Immature natural killer cell (primary cell): ENCODE measurements at regions not wholly inside any gene's neighbourhood (a gene's known extent, or its start where the extent isn't known, plus 50 kb on each side); places are given as distances from the start of the nearest gene placed in this dataset.

ENCODE experiments used
- DNase-seq, 3 donors: peaks; one replicate each; pipeline ENCODE4 v3.0.0; 2022; ENCODE audit warnings: mixed read lengths in 1 of 3
- H3K27ac Mint-ChIP-seq, 6 donors: one replicate each; pipeline ENCODE4 v1.8.0; 2020; ENCODE audit warnings: mixed read lengths in 6 of 6, mild to moderate bottlenecking in 5 of 6, inconsistent platforms in 4 of 6, moderate library complexity in 3 of 6
- H3K27me3 Mint-ChIP-seq, 3 donors: one replicate each; pipeline ENCODE4 v1.8.0; 2020 to 2021; ENCODE audit warnings: low read depth in 3 of 3, mild to moderate bottlenecking in 3 of 3, mixed read lengths in 3 of 3, moderate library complexity in 3 of 3, inconsistent platforms in 1 of 3
- H3K36me3 Mint-ChIP-seq, 3 donors: one replicate each; pipeline ENCODE4 v1.8.0; 2020; ENCODE audit warnings: mixed read lengths in 3 of 3, inconsistent platforms in 2 of 3, mild to moderate bottlenecking in 2 of 3
- H3K4me1 Mint-ChIP-seq, 2 donors: one replicate each; pipeline ENCODE4 v1.8.0; 2020; ENCODE audit warnings: inconsistent platforms in 2 of 2, mild to moderate bottlenecking in 2 of 2, mixed read lengths in 2 of 2, moderate library complexity in 1 of 2
- H3K4me3 Mint-ChIP-seq, 5 donors: one replicate each; pipeline ENCODE4 v1.8.0; 2020; ENCODE audit warnings: mild to moderate bottlenecking in 5 of 5, mixed read lengths in 5 of 5, inconsistent platforms in 3 of 5, moderate library complexity in 3 of 5
- H3K9me3 Mint-ChIP-seq, 6 donors: one replicate each; pipeline ENCODE4 v1.8.0; 2020; ENCODE audit warnings: mild to moderate bottlenecking in 6 of 6, mixed read lengths in 6 of 6, inconsistent platforms in 4 of 6, moderate library complexity in 3 of 6

DNA sequence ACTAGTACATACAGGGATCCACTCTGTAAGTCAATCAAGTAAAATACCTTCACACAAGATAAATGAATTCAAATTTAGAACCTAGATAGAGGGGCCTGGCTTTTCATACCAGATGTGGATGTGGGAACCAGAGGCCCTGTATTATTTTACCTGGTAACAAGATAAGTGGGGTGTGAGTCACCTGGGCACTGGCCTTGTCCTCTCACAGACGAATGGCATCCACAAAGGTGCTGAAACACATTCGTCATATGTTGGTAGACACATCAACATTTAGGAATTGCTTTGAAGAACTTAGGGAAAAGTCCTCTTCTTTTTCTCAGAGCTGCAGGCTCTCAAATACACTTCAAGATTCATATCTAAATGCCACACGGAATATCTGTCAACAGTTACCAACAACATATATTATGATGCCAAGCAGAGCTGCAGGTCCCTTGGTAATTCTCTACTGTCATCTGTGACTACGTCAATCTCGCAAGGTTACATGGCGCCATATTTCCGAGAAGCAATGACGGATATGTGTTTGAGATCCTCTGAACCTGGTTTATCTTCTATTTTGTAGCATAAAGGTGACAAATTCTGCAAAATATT, 618.6 kb downstream of the EPM2A start:
- H3K27ac Mint-ChIP-seq = no peak overlapping the region
- H3K36me3 Mint-ChIP-seq = no peaks in the 10 kb centered on the region
- peaks cover 0 to 5% (median 5%) of the 10 kb centered on the region in 3 donors for H3K27me3 Mint-ChIP-seq
- no peak overlapping the region for H3K4me3 Mint-ChIP-seq
- H3K9me3 Mint-ChIP-seq = no peaks in the 10 kb centered on the region
- no peak for DNase-seq
- H3K4me1 Mint-ChIP-seq = no peaks in the 10 kb centered on the region

DNA sequence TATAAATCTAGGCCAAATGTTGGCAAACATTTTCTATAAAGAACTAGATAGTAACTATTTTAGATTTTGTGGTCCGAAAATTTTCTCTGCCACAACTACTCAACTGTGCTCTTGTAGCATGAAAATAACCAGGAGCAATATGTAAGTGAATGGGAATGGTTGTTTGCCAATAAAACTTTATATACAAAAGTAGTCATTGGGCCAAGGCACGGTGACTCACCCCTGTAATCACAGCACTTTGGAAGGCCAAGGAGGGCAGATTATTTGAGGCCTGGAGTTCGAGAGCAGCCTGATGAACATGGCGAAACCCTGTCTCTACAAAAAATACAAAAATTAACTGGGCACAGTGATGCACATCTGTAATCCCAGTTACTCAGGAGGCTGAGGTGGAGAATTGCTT, 617.1 kb downstream of the EPM2A start:
- Mint-ChIP-seq H3K9me3 (peaks cover 0 to 3% (median 0%) of the 10 kb centered on the region in 6 donors), H3K36me3 (no peaks in the 10 kb centered on the region), H3K4me1 (no peaks in the 10 kb centered on the region), H3K4me3 (no peak overlapping the region), H3K27ac (no peak overlapping the region), H3K27me3 (peaks cover 0 to 5% (median 3%) of the 10 kb centered on the region in 3 donors)
- no peak for DNase-seq

DNA sequence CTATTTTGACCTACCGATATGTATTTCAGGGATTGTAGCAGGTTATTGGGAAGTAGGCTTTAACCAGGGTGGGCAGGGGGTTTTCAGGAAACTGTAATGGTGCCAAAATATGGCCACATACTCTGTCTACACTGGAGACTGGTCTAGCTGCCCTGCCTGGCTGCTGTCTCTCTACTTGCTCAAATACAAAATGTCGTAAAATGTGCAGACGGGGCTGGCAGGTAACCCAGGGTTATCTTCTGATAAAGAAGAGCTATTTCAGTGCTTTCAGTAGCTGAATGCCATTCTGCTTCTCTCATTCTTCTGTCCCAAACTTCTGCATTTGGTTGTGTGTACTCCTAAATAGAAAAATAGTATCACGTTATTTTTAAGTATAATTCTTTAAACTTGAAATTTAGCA, 616.2 kb downstream of the EPM2A start:
- Mint-ChIP-seq H3K27me3 (peaks cover 0 to 8% (median 3%) of the 10 kb centered on the region in 3 donors), H3K36me3 (no peaks in the 10 kb centered on the region), H3K27ac (no peak overlapping the region), H3K9me3 (peaks cover 0 to 4% (median 0%) of the 10 kb centered on the region in 6 donors), H3K4me1 (no peaks in the 10 kb centered on the region), H3K4me3 (no peak overlapping the region)
- no peak for DNase-seq

DNA sequence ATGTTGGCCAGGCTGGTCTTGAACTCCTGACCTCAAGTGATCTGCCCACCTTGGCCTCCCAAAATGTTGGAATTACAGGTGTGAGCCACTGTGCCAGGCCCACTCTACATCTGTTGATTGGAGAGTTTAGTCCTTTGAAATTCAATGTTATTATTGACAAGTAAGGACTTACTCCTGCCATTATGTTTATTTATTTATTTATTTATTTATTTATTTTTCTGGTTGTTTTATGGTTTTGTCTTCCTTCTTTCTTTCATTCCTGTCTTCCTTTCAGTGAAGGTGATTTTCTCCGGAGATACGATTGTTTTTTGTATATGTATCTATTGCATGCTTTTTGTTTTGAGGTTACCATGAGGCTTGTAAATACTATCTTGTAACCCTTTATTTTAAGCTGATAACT, 602.6 kb downstream of the EPM2A start:
- Mint-ChIP-seq H3K9me3 (peaks cover 0 to 6% (median 0%) of the 10 kb centered on the region in 6 donors), H3K27me3 (peaks cover 0 to 6% (median 2%) of the 10 kb centered on the region in 3 donors), H3K4me3 (no peak overlapping the region), H3K36me3 (no peaks in the 10 kb centered on the region), H3K4me1 (no peaks in the 10 kb centered on the region), H3K27ac (no peak overlapping the region)
- DNase-seq = no peak

DNA sequence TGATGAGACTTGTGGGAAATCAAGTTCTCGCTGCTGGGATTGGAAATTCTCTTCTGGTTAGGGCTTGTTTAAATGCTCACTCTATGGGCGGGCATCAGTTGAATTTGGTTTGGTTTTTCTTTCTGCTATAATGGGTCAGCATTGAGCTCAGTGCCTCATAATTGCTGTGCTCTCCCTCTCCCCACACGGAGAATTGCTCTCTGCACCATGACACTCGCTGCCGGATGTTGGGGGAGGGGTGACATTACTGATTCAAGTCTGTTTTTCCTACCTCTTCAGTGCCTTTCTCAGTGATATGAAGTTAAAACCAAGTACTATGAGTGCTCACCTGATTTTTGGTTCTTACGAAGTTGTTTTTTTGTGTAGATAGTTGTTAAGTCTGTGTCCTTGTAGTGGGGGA, 599.6 kb downstream of the EPM2A start:
- DNase-seq = no peak
- Mint-ChIP-seq H3K9me3 (peaks cover 0 to 3% (median 0%) of the 10 kb centered on the region in 6 donors), H3K4me1 (no peaks in the 10 kb centered on the region), H3K27me3 (peaks cover 1 to 6% (median 2%) of the 10 kb centered on the region in 3 donors), H3K4me3 (no peak overlapping the region), H3K27ac (no peak overlapping the region), H3K36me3 (no peaks in the 10 kb centered on the region)

DNA sequence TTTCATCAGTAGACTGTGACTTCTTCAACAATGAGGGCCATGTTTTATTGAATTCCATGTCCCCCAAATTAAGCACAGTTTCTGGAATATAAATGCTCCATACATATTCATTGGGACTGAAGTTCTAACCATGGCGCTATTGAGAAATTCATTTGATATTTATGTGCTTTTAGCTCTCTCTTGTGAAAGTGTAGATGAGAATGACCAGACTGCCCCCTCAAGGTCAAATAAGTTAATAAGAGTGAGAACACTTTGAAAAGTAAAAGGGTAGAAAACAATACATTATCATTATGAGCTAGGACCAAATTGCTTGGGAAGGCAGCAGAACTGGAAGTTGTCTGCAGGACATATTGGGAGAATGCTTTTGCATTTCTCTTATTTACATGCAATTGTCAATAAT, 597.9 kb downstream of the EPM2A start:
- DNase-seq = no peak

DNA sequence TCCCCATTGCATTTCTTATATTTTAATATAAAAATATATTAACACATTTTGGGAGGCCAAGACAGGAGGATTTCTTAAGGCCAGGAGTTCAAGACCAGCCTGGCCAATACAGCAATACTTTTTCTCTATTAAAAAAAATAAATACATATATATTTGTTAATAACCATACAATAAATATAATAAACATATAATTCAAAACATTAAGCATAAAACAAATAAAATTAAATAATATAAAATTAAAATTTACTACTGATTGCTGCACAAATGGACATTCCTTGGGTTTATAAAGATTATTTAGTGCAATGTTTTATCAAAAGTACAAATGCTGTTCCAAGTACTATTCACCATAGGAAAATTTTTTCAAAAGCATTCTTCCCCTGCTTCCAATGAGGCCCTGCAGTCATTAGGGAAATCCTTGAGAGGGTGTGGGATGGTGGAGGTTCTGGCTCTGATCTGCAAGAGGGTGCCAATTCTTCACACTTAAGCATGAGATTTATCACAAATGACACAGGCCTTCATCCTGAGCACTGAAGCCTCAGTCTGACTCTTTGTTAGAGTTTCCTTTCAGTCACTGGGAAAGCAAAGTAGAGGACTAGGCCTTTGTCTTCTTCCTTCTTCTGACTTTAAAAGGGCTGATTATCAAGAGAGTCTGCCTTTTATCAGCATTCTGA, 596.7 kb downstream of the EPM2A start:
- DNase-seq = no peak
- Mint-ChIP-seq H3K27ac (no peak overlapping the region), H3K36me3 (no peaks in the 10 kb centered on the region), H3K9me3 (peaks cover 0 to 3% (median 0%) of the 10 kb centered on the region in 6 donors), H3K27me3 (peaks cover 0 to 3% (median 2%) of the 10 kb centered on the region in 3 donors), H3K4me3 (no peak overlapping the region), H3K4me1 (no peaks in the 10 kb centered on the region)

More for the DNA sequence above, 597.9 kb downstream of the EPM2A start:
- no peak overlapping the region for H3K4me3 Mint-ChIP-seq
- peaks cover 0 to 3% (median 0%) of the 10 kb centered on the region in 6 donors for H3K9me3 Mint-ChIP-seq
- no peaks in the 10 kb centered on the region for H3K4me1 Mint-ChIP-seq
- no peak overlapping the region for H3K27ac Mint-ChIP-seq
- H3K27me3 Mint-ChIP-seq = peaks cover 1 to 3% (median 2%) of the 10 kb centered on the region in 3 donors
- no peaks in the 10 kb centered on the region for H3K36me3 Mint-ChIP-seq

DNA sequence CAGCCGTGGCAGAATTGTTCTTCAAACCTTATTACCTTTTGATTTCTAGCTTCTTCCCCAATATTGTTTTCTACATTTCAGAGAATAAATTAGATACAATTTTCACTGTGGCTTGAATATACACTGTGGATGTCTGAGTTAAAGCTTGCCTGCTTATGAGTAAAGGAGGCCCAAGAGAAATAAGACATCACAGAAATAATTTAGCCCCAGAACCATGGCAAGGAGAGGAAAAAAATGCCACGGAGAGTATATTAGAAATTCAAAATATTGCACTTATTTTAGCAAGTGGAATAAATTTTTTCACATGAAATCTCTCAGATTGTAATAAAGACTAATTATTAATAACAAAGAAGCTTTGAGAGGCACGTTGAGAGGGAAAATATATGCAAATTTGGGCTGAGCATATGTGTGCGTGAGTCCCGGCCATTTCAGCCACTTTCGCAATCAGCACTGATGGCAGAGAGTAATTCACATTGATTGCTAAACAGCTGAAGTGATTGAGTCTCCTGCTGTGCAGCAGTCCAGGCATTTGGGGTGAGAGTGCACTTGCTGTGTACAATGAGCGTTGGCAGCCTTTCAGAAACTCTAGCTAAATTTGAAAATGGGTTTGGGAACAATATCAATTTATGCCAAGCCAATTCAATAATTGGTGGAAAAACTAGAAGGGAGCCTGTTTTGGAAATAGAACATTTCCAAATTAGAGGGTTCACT, 596.0 kb downstream of the EPM2A start:
- no peaks in the 10 kb centered on the region for H3K36me3 Mint-ChIP-seq
- no peak overlapping the region for H3K27ac Mint-ChIP-seq
- no peak for DNase-seq
- H3K27me3 Mint-ChIP-seq = peaks cover 0 to 3% (median 2%) of the 10 kb centered on the region in 3 donors
- no peak overlapping the region for H3K4me3 Mint-ChIP-seq
- no peaks in the 10 kb centered on the region for H3K4me1 Mint-ChIP-seq
- peaks cover 0 to 3% (median 0%) of the 10 kb centered on the region in 6 donors for H3K9me3 Mint-ChIP-seq

DNA sequence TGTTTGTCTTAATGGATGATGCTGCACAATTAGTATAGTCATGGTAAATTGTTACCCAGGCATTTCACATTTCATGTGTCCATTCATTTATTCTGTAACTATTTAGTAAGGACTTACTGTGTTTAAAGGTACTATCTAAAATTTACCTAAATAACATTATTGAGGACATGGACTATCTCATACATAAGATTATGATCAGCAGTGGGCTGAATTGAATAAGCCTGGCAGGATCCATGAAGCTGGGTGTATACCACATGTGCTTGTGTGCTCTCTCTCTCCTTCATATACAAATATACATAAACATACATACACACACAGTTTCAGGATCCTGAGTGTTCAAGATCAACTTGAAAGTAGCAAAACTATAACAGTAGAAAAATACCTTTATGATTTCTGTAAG, 595.4 kb downstream of the EPM2A start:
- H3K27ac Mint-ChIP-seq = no peak overlapping the region
- DNase-seq = no peak
- no peaks in the 10 kb centered on the region for H3K36me3 Mint-ChIP-seq
- no peak overlapping the region for H3K4me3 Mint-ChIP-seq
- H3K27me3 Mint-ChIP-seq = peaks cover 0 to 3% (median 2%) of the 10 kb centered on the region in 3 donors
- peaks cover 0 to 3% (median 0%) of the 10 kb centered on the region in 6 donors for H3K9me3 Mint-ChIP-seq
- no peaks in the 10 kb centered on the region for H3K4me1 Mint-ChIP-seq

DNA sequence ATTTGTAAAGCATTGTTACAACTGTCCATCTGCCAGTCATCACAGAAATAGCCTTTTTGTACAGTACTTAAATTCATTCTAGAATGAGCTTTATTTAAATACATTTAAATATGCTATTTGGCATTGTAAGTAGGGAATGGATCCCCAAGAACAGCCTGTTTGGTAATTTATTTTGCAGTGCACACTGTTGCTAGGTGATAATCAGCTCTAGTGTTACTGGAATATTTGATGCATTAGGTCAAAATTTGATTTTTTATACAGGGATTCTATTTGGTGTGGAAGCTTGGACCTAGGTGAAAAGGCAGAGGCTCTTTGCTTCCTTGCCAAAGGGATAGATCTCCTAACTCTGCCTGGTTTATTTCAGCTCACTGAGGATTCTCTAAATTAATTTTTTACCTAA, 593.7 kb downstream of the EPM2A start:
- Mint-ChIP-seq H3K27me3 (peaks cover 0 to 2% (median 1%) of the 10 kb centered on the region in 3 donors), H3K4me3 (no peak overlapping the region), H3K9me3 (peaks cover 0 to 3% (median 0%) of the 10 kb centered on the region in 6 donors), H3K27ac (no peak overlapping the region), H3K36me3 (no peaks in the 10 kb centered on the region), H3K4me1 (no peaks in the 10 kb centered on the region)
- DNase-seq = no peak

DNA sequence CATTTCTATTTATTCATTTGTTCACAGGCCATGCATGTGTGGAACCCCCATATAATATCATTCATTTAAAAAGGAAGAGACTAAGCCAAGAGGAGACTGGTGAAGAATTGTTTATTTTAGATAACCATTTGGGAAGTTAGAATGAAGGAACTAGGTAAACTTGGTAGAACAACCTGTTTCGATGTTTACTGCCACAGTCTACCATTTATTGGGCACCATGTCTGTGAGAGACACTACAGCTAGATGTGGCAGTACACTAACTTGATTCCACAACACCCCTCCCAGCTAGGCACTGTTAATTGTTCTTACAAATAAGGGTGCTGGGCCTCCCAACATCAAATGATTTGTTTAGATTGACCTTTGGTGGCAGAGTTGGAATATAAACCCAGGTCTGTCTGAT, 592.4 kb downstream of the EPM2A start:
- Mint-ChIP-seq H3K27ac (no peak overlapping the region), H3K9me3 (peaks cover 0 to 2% (median 0%) of the 10 kb centered on the region in 6 donors), H3K27me3 (peaks cover 0 to 2% (median 1%) of the 10 kb centered on the region in 3 donors), H3K4me3 (no peak overlapping the region), H3K36me3 (no peaks in the 10 kb centered on the region), H3K4me1 (no peaks in the 10 kb centered on the region)
- no peak for DNase-seq

DNA sequence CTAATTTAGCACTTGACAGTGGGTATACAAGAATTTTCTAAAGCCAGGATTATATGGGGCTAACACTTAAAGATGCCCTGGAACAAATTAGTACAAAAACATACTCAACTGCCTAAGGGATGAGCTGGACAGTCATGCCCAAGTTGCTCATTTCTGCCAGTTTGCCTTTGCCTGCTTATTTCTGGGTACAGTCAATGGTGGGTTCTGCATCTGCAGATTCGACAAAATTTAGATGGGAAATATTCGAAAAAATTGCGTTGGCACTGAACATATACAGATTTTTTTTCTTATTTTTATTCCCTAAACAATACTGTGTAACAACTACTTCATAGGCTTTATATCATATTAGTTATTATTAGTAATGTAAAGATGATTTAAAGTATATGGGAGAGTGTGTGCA, 591.9 kb downstream of the EPM2A start:
- Mint-ChIP-seq H3K36me3 (no peaks in the 10 kb centered on the region), H3K9me3 (no peaks in the 10 kb centered on the region), H3K27me3 (peaks cover 0 to 2% (median 1%) of the 10 kb centered on the region in 3 donors), H3K4me1 (no peaks in the 10 kb centered on the region), H3K4me3 (no peak overlapping the region), H3K27ac (no peak overlapping the region)
- no peak for DNase-seq

DNA sequence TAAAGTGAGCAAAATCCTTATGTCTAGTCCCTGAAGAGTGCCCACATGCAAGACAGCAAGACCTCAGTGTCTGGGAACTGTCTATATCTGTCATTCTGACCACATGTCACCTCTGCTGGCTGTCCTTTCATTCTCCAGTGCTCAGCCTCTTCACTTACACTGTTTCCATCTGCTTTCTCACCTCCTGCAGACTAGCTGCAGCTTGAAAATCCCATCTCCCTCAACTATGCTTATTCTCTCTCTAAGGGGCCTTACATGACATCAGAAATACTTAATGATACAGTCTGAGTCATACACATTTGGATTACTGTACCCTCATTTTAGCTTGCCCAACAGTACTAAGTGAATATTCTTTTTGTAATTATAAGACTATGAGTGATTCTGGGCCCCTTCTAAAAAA, 587.8 kb downstream of the EPM2A start:
- no peaks in the 10 kb centered on the region for H3K36me3 Mint-ChIP-seq
- no peak overlapping the region for H3K4me3 Mint-ChIP-seq
- DNase-seq = no peak
- no peaks in the 10 kb centered on the region for H3K4me1 Mint-ChIP-seq
- H3K9me3 Mint-ChIP-seq = no peaks in the 10 kb centered on the region
- H3K27me3 Mint-ChIP-seq = peaks cover 0 to 4% (median 1%) of the 10 kb centered on the region in 3 donors
- H3K27ac Mint-ChIP-seq = no peak overlapping the region

DNA sequence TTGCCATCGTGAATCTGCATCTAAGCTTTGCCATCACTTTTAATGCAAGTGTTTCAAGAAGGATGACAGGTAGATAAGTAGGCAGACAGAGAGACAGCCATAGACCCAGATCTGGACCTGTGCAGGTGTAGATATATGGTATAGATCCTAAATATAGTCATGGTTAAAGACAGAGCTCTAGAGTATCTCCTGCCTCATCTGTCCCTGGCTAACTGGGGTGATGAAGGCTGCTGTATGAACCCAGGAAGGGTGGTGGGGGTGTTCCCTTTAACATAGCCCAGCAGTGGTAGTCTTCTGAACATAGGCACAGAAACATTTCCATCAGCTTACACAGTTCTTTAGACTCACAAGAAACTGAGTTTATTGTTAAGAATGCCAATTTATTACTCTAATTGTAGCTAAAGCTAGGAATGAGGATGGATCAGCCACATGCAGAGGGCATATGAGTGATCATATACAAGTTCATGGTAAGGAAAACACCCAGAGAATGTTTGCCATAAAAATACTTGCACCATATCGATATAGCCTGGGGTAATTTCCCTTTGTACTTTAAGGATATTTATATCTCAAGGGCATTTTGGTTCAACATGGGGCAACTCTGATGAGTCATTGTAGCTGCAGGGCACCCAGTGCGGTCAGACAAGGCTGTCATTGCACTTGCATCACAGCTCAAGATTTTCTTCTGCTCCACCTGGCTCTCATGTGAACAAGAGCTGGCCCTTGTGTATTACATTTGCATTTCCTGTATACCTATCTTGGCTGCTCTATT, 587.2 kb downstream of the EPM2A start:
- H3K27me3 Mint-ChIP-seq = peaks cover 0 to 4% (median 1%) of the 10 kb centered on the region in 3 donors
- H3K4me1 Mint-ChIP-seq = no peaks in the 10 kb centered on the region
- no peak overlapping the region for H3K27ac Mint-ChIP-seq
- no peak overlapping the region for H3K4me3 Mint-ChIP-seq
- DNase-seq = no peak
- H3K36me3 Mint-ChIP-seq = no peaks in the 10 kb centered on the region
- no peaks in the 10 kb centered on the region for H3K9me3 Mint-ChIP-seq
